ENCODE measurements at regions not wholly inside any gene's neighbourhood (a gene's known extent, or its start where the extent isn't known, plus 50 kb on each side); places are given as distances from the start of the nearest gene placed in this dataset.
"Not testable (repeated sequence)": the region's sequence is repeated elsewhere in the genome, so short reads cannot be mapped to it uniquely, and the experiment has no call there.

GRCh38 chr12:9543341-9543740 is 64.4 kb downstream of the KLRB1 start:
- not testable (repeated sequence) for DNase-seq (ENCODE audit: low read depth, low spot score)

- DNase-seq (ENCODE audit: low read depth, low spot score): not testable (repeated sequence)
These were observed 64.9 kb downstream of the KLRB1 start for GRCh38 chr12:9542827-9543226.

GRCh38 chr12:9515925-9516324 is 91.8 kb downstream of the KLRB1 start:
- DNase-seq (ENCODE audit: low read depth, low spot score): not testable (repeated sequence)

- not testable (repeated sequence) for DNase-seq (ENCODE audit: low read depth, low spot score)
These were observed 95.0 kb downstream of the KLRB1 start for GRCh38 chr12:9512695-9513094.

- not testable (repeated sequence) for DNase-seq (ENCODE audit: low read depth, low spot score)
These were observed 97.2 kb downstream of the KLRB1 start for GRCh38 chr12:9510392-9511011.

GRCh38 chr12:9509464-9510161 is 98.1 kb downstream of the KLRB1 start:
- no peak for DNase-seq (ENCODE audit: low read depth, low spot score)

- DNase-seq (ENCODE audit: low read depth, low spot score): no peak
These were observed 101.0 kb downstream of the KLRB1 start for GRCh38 chr12:9506746-9507145.

- DNase-seq (ENCODE audit: low read depth, low spot score): not testable (repeated sequence)
These were observed 104.3 kb downstream of the KLRB1 start for GRCh38 chr12:9503384-9503783.

GRCh38 chr12:9502845-9503244 is 104.9 kb downstream of the KLRB1 start:
- not testable (repeated sequence) for DNase-seq (ENCODE audit: low read depth, low spot score)

GRCh38 chr12:9493325-9493724 is 114.4 kb downstream of the KLRB1 start:
- not testable (repeated sequence) for DNase-seq (ENCODE audit: low read depth, low spot score)

GRCh38 chr12:9481289-9481688 is 126.4 kb downstream of the KLRB1 start:
- DNase-seq (ENCODE audit: low read depth, low spot score): not testable (repeated sequence)

- not testable (repeated sequence) for DNase-seq (ENCODE audit: low read depth, low spot score)
These were observed 133.5 kb downstream of the KLRB1 start for GRCh38 chr12:9474197-9474596.

GRCh38 chr12:9473638-9474037 is 134.1 kb downstream of the KLRB1 start:
- not testable (repeated sequence) for DNase-seq (ENCODE audit: low read depth, low spot score)

- not testable (repeated sequence) for DNase-seq (ENCODE audit: low read depth, low spot score)
These were observed 136.2 kb downstream of the KLRB1 start for GRCh38 chr12:9471501-9471900.

- DNase-seq (ENCODE audit: low read depth, low spot score): not testable (repeated sequence)
These were observed 137.3 kb downstream of the KLRB1 start for GRCh38 chr12:9470367-9470766.

- not testable (repeated sequence) for DNase-seq (ENCODE audit: low read depth, low spot score)
These were observed 137.8 kb downstream of the KLRB1 start for GRCh38 chr12:9469956-9470355.

- not testable (repeated sequence) for DNase-seq (ENCODE audit: low read depth, low spot score)
These were observed 138.3 kb downstream of the KLRB1 start for GRCh38 chr12:9469463-9469862.

- not testable (repeated sequence) for DNase-seq (ENCODE audit: low read depth, low spot score)
These were observed 138.7 kb downstream of the KLRB1 start for GRCh38 chr12:9468998-9469397.

- DNase-seq (ENCODE audit: low read depth, low spot score): not testable (repeated sequence)
These were observed 139.6 kb downstream of the KLRB1 start for GRCh38 chr12:9468144-9468543.

GRCh38 chr12:9464408-9464807 is 143.3 kb downstream of the KLRB1 start:
- DNase-seq (ENCODE audit: low read depth, low spot score): no peak

- not testable (repeated sequence) for DNase-seq (ENCODE audit: low read depth, low spot score)
These were observed 152.2 kb downstream of the KLRB1 start for GRCh38 chr12:9455516-9455915.

GRCh38 chr12:9454021-9454420 is 153.7 kb downstream of the KLRB1 start:
- not testable (repeated sequence) for DNase-seq (ENCODE audit: low read depth, low spot score)

- not testable (repeated sequence) for DNase-seq (ENCODE audit: low read depth, low spot score)
These were observed 157.6 kb downstream of the KLRB1 start for GRCh38 chr12:9450127-9450567.

All from activated CD4-positive, CD25-positive, alpha-beta regulatory T cell treated with anti-CD3 and anti-CD28 coated beads, Interleukin-2, amount 50 U/mL, for 16 hours (primary cell).